GM12878 (cell line): ENCODE measurements at regions not wholly inside any gene's neighbourhood (a gene's known extent, or its start where the extent isn't known, plus 50 kb on each side); places are given as distances from the start of the nearest gene placed in this dataset.

Experiments used
- ATAC-seq: fragments of 200-7000 bp; cut with Tn5 transposase; 3 replicates; pipeline ENCODE4 v1.9.1; 2020; ENCODE audit warnings: mild to moderate bottlenecking, moderate library complexity
- BruUV-seq: library from RNA; stranded (reverse); fragments of 400-500 nt; replicated peaks from 2 replicates; lab custom pipeline; 2021; lab: Mats Ljungman, UMichigan
- CTCF ChIA-PET: fragments of 300-600 bp; sonication (Branson Sonifier 250); formaldehyde crosslinking; extraction: SDS; loops from one replicate; lab custom pipeline; 2021; ENCODE audit warnings: inconsistent platforms; lab: Yijun Ruan, JAX
- POLR2A ChIA-PET: fragments of 350-600 bp; formaldehyde crosslinking; extraction: SDS; loops from one replicate; lab custom pipeline; 2021; ENCODE audit warnings: inconsistent platforms; lab: Charles Lee
- RAD21 ChIA-PET: fragments of 300-600 bp; sonication (Branson Sonifier 250); formaldehyde crosslinking; loops from one replicate; lab custom pipeline; 2023; ENCODE audit warnings: antibody characterized with exemption; ENCODE audit not compliant: unreplicated experiment; lab: Charles Lee
- SMC1A ChIA-PET: fragments of 300-600 bp; sonication (Branson Sonifier 250); formaldehyde crosslinking; loops from one replicate; lab custom pipeline; 2023; ENCODE audit not compliant: unreplicated experiment, uncharacterized antibody; lab: Charles Lee
- DNase-seq: peaks from one replicate; pipeline ENCODE4 v3.0.0-alpha.2; 2011; ENCODE audit warnings: low read depth, low spot score
- FAIRE-seq: peaks from 3 replicates; lab custom pipeline; 2011; peaks lifted over from hg19 to GRCh38; lab: Jason Lieb, UNC
- H2AFZ ChIP-seq: 2 replicates; pipeline ENCODE4 v1.6.0; 2011; ENCODE audit warnings: low read depth, low read length, control low read depth; ENCODE audit not compliant: control insufficient read depth
- H3K27ac ChIP-seq: 2 replicates; pipeline ENCODE4 v1.5.1; 2011; ENCODE audit warnings: control low read depth; ENCODE audit not compliant: control insufficient read depth, insufficient read depth
- H3K27me3 ChIP-seq, 2 experiments: replicated peaks in 1 of 2; 2 replicates each; pipeline versions ENCODE4 v1.6.0 to v1.6.1; 2011; ENCODE audit warnings: low read length in 1 of 2; ENCODE audit not compliant: control insufficient read depth in 2 of 2, insufficient read depth in 2 of 2
- H3K36me3 ChIP-seq, 2 experiments: 2 replicates each; pipeline ENCODE4 v1.5.1; 2011; ENCODE audit warnings: low read length in 1 of 2; ENCODE audit not compliant: control insufficient read depth in 2 of 2, insufficient read depth in 2 of 2
- H3K4me1 ChIP-seq: 2 replicates; pipeline ENCODE4 v1.6.1; 2011; ENCODE audit warnings: mild to moderate bottlenecking, low read length, moderate library complexity, mixed read lengths; ENCODE audit not compliant: control insufficient read depth, insufficient read depth
- H3K4me2 ChIP-seq: 2 replicates; pipeline ENCODE4 v1.6.0; 2011; ENCODE audit warnings: control low read depth; ENCODE audit not compliant: control insufficient read depth, insufficient read depth
- H3K4me3 ChIP-seq: fragments of 200-600 bp; sonication (generic); 2 replicates; pipeline ENCODE4 v1.5.1; 2016
- H3K79me2 ChIP-seq: 2 replicates; pipeline ENCODE4 v1.6.0; 2011; ENCODE audit warnings: low read length; ENCODE audit not compliant: control insufficient read depth, insufficient read depth
- H3K9ac ChIP-seq: 2 replicates; pipeline ENCODE4 v1.8.0; 2011; ENCODE audit warnings: low read length, control low read depth, mixed read lengths; ENCODE audit not compliant: control insufficient read depth, insufficient read depth
- H3K9me3 ChIP-seq: replicated peaks from 3 replicates; pipeline ENCODE4 v1.5.1; 2011; ENCODE audit warnings: mild to moderate bottlenecking, low read length; ENCODE audit not compliant: control insufficient read depth, insufficient read depth
- H4K20me1 ChIP-seq: 2 replicates; pipeline ENCODE4 v1.6.0; 2011; ENCODE audit not compliant: control insufficient read depth, insufficient read depth
- BACH1 ChIP-seq: fragments of 450-650 bp; IDR thresholded peaks from 2 replicates; pipeline ENCODE4 v1.6.1; 2017; ENCODE audit warnings: mild to moderate bottlenecking, borderline replicate concordance
- FOS ChIP-seq: IDR thresholded peaks from 3 replicates; pipeline ENCODE4 v1.6.1; 2011; ENCODE audit warnings: borderline replicate concordance; ENCODE audit not compliant: insufficient read length; ENCODE audit errors: extremely low read depth
- GATAD2B ChIP-seq: fragments of 450-650 bp; conservative IDR thresholded peaks from 2 replicates; pipeline ENCODE4 v1.6.1; 2017; ENCODE audit warnings: low read depth, mild to moderate bottlenecking, moderate library complexity
- IRF5 ChIP-seq: fragments of 450-650 bp; IDR thresholded peaks from 2 replicates; pipeline ENCODE4 v1.6.1; 2017; ENCODE audit warnings: borderline replicate concordance
- MTA2 ChIP-seq: fragments of 450-650 bp; IDR thresholded peaks from 2 replicates; pipeline ENCODE4 v1.6.1; 2016; ENCODE audit warnings: low read depth, mild to moderate bottlenecking, moderate library complexity
- NR2C2 ChIP-seq: IDR thresholded peaks from 2 replicates; pipeline ENCODE4 v1.6.1; 2011; ENCODE audit warnings: borderline replicate concordance, low read depth; ENCODE audit not compliant: control insufficient read depth, insufficient read length
- RBBP5 ChIP-seq: fragments of 200-600 bp; sonication (generic); conservative IDR thresholded peaks from 2 replicates; pipeline ENCODE4 v1.6.1; 2016
- RELB ChIP-seq: fragments of 450-650 bp; IDR thresholded peaks from 2 replicates; pipeline ENCODE4 v1.6.1; 2017; ENCODE audit warnings: low read depth, mild to moderate bottlenecking, moderate library complexity
- ZBTB33 ChIP-seq: fragments of 450-650 bp; IDR thresholded peaks from 2 replicates; pipeline ENCODE4 v1.6.1; 2017; ENCODE audit warnings: mild to moderate bottlenecking
- in situ Hi-C: fragments of 300-500 bp; cut with MboI; formaldehyde crosslinking; loops from 9 replicates; pipeline ENCODE4 v1.14.3; 2018; ENCODE audit warnings: mixed read lengths
- intact Hi-C: fragments of 100-400 bp; cut with micrococcal nuclease; formaldehyde crosslinking; loops from one replicate; pipeline ENCODE4 v1.14.2; 2022; ENCODE audit not compliant: unreplicated experiment
- TF ChIP-seq, protein P1 (sequence below): fragments of 450-650 bp; IDR thresholded peaks from 2 replicates; pipeline ENCODE4 v1.6.1; 2016; ENCODE audit warnings: mild to moderate bottlenecking
- TF ChIP-seq, protein P2 (sequence below): IDR thresholded peaks from 2 replicates; pipeline ENCODE4 v1.6.1; 2011; ENCODE audit warnings: low read depth, mild to moderate bottlenecking, low read length, moderate library complexity, borderline replicate concordance; ENCODE audit errors: extremely low read depth

DNA sequence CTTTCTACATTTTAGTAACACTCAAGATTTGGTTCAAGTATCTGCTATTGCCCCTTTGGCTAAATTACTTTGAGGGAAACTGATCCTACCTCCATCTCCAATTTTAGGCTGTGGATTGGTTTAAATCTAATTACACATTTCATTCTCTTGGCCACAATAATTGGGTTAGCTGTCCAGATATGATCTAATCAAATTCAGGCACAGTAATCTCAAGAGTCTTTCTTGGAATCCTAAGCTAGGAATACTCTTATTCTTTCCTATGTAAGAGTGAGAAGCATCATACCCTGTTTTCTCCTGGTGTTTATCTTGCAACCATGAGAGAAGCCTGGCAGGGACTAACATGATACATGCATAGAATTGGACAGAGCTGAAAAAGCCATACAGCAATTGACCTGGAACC is 300.4 kb upstream of the MARCKS start:
- intact Hi-C loops, result no loop called here
- BruUV-seq, result no TSS peak
- ATAC-seq (no peak), FAIRE-seq (no peak), DNase-seq (no peak)
- POLR2A ChIA-PET, result no interaction called here
- Histone ChIP-seq H3K27me3 (no peaks in the 10 kb centered on the region), H3K9me3 (no peaks in the 10 kb centered on the region), H2AFZ (no peak overlapping the region), H3K9ac (no peak overlapping the region), H3K4me1 (peaks cover 3% of the 10 kb centered on the region; the same call in 1 of the 2 replicates)
- CTCF ChIA-PET, result interaction anchor here (1.6 kb wide), 1 partner anchor 41 kb away, joined by 3 read pairs; no protein-coding TSS in a partner anchor
- RAD21 ChIA-PET, result no interaction called here
- SMC1A ChIA-PET, result no interaction called here
- no peak for TF ChIP-seq NR2C2
- TF ChIP-seq, all 136 proteins: peak for 0
- H3K4me2 ChIP-seq, result no peak overlapping the region
- no peaks in the 10 kb centered on the region for H4K20me1 ChIP-seq
- in situ Hi-C loops, result no loop called here
- H3K4me3 ChIP-seq, result no peak overlapping the region
- H3K36me3 ChIP-seq, result no peaks in the 10 kb centered on the region
- no peak overlapping the region for H3K27ac ChIP-seq
- H3K79me2 ChIP-seq, result no peaks in the 10 kb centered on the region

DNA sequence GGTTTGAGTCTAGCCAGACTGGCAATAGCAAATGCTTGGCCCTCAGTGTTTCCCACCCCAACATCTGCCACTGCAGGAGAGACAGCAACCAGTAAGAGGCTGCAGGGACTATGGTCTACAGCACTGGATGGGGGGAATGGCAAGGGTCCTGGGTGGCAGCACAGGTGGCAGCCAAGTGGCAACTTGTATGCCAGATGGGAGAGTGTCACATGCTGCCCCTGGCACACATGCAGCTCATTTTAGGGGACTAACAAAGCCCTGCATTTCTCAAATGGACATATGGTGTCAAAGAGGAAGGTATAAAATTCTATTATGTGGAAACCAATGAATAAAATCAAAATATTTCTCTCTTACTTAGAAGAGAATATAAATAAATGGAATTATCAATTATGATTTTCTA is 298.7 kb upstream of the MARCKS start:
- Histone ChIP-seq H2AFZ (no peak overlapping the region), H3K9ac (no peak overlapping the region), H3K4me3 (no peak overlapping the region), H4K20me1 (no peaks in the 10 kb centered on the region), H3K4me2 (no peak overlapping the region), H3K27me3 (no peaks in the 10 kb centered on the region), H3K9me3 (no peaks in the 10 kb centered on the region), H3K4me1 (peaks cover 7% of the 10 kb centered on the region), H3K36me3 (no peaks in the 10 kb centered on the region), H3K79me2 (no peaks in the 10 kb centered on the region), H3K27ac (no peak overlapping the region)
- BruUV-seq, result no TSS peak
- RAD21 ChIA-PET, result no interaction called here
- CTCF ChIA-PET, result interaction anchor here (0.7 kb wide), 2 partner anchors 252 to 679 kb away, joined by 3 read pairs; no protein-coding TSS in a partner anchor
- DNase-seq (no peak), ATAC-seq (no peak), FAIRE-seq (no peak)
- SMC1A ChIA-PET, result interaction anchor here (1.0 to 1.4 kb wide), 3 partner anchors 10 to 56 kb away, joined by 3 to 4 read pairs (median 3); no protein-coding TSS in a partner anchor
- POLR2A ChIA-PET, result interaction anchor here (1.0 kb wide), 1 partner anchor 19 kb away, joined by 3 read pairs; no protein-coding TSS in a partner anchor
- in situ Hi-C loops, result no loop called here
- intact Hi-C loops, result no loop called here
- TF ChIP-seq BACH1, result no peak
- TF ChIP-seq, protein P1, sequence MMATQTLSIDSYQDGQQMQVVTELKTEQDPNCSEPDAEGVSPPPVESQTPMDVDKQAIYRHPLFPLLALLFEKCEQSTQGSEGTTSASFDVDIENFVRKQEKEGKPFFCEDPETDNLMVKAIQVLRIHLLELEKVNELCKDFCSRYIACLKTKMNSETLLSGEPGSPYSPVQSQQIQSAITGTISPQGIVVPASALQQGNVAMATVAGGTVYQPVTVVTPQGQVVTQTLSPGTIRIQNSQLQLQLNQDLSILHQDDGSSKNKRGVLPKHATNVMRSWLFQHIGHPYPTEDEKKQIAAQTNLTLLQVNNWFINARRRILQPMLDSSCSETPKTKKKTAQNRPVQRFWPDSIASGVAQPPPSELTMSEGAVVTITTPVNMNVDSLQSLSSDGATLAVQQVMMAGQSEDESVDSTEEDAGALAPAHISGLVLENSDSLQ, result no peak
- TF ChIP-seq GATAD2B, result no peak
- no peak for TF ChIP-seq IRF5
- TF ChIP-seq MTA2, result no peak
- no peak for TF ChIP-seq RELB
- TF ChIP-seq, protein P2, sequence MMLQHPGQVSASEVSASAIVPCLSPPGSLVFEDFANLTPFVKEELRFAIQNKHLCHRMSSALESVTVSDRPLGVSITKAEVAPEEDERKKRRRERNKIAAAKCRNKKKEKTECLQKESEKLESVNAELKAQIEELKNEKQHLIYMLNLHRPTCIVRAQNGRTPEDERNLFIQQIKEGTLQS, result no peak
- no peak for TF ChIP-seq FOS
- TF ChIP-seq RBBP5, result no peak
- TF ChIP-seq ZBTB33, result no peak
